SU-DHL-6 (cell line): ENCODE measurements at regions not wholly inside any gene's neighbourhood (a gene's known extent, or its start where the extent isn't known, plus 50 kb on each side); places are given as distances from the start of the nearest gene placed in this dataset.

Experiments
- H2AFZ ChIP-seq: fragments of 200-600 bp; sonication (generic); 2 replicates; pipeline ENCODE4 v1.6.1; 2014; ENCODE audit warnings: low read depth, mild to moderate bottlenecking, moderate library complexity, mixed read lengths, antibody characterized with exemption, low read length; ENCODE audit not compliant: severe bottlenecking
- H3F3A ChIP-seq: fragments of 200-600 bp; shearing (Covaris generic); 2 replicates; pipeline ENCODE4 v1.6.0; 2016; ENCODE audit warnings: antibody characterized with exemption, mild to moderate bottlenecking; ENCODE audit not compliant: insufficient read depth
- H3K27ac ChIP-seq: fragments of 200-600 bp; sonication (generic); 2 replicates; pipeline ENCODE4 v1.5.1; 2016; ENCODE audit warnings: low read depth, mild to moderate bottlenecking, low read length, moderate library complexity, mixed read lengths
- H3K27me3 ChIP-seq: fragments of 200-600 bp; sonication (generic), shearing (Covaris generic); 2 replicates; pipeline ENCODE4 v1.6.0; 2014; ENCODE audit warnings: mild to moderate bottlenecking, low read length
- H3K36me3 ChIP-seq: fragments of 200-600 bp; sonication (generic); 2 replicates; pipeline ENCODE4 v1.6.1; 2014; ENCODE audit warnings: mild to moderate bottlenecking, low read length, mixed read lengths
- H3K4me2 ChIP-seq: fragments of 300-600, 200-600 bp; shearing (Covaris generic), sonication (generic); 2 replicates; pipeline ENCODE4 v1.6.0; 2014; ENCODE audit warnings: low read length, low read depth, mild to moderate bottlenecking; ENCODE audit not compliant: poor library complexity, severe bottlenecking
- H3K4me3 ChIP-seq: fragments of 200-600 bp; sonication (generic); 2 replicates; pipeline ENCODE4 v1.5.1; 2014; ENCODE audit warnings: antibody characterized with exemption, low read length, mild to moderate bottlenecking, mixed read lengths; ENCODE audit not compliant: insufficient read depth, poor library complexity, severe bottlenecking
- H3K79me2 ChIP-seq: fragments of 200-600 bp; sonication (generic); 2 replicates; pipeline ENCODE4 v1.6.1; 2014; ENCODE audit warnings: mild to moderate bottlenecking, low read length, moderate library complexity; ENCODE audit not compliant: insufficient read depth
- H3K9ac ChIP-seq: fragments of 200-600 bp; sonication (generic); 2 replicates; pipeline ENCODE4 v1.7.0; 2014; ENCODE audit warnings: mild to moderate bottlenecking, low read length
- H3K9me2 ChIP-seq: fragments of 200-600 bp; sonication (generic); replicated peaks from 2 replicates; pipeline ENCODE4 v1.6.1; 2014; ENCODE audit warnings: low read length; ENCODE audit not compliant: insufficient read depth
- H3K9me3 ChIP-seq: fragments of 200-600 bp; sonication (generic); 2 replicates; pipeline ENCODE4 v1.6.1; 2014; ENCODE audit warnings: low read length, mixed read lengths; ENCODE audit not compliant: insufficient read depth
- H4K20me1 ChIP-seq: fragments of 200-600 bp; sonication (generic); 2 replicates; pipeline ENCODE4 v1.6.1; 2014; ENCODE audit warnings: low read depth, mild to moderate bottlenecking, antibody characterized with exemption, low read length, moderate library complexity, mixed read lengths
- CTCF ChIP-seq: fragments of 200-600 bp; sonication (generic); IDR thresholded peaks from one replicate; pipeline ENCODE4 v1.5.1; 2017; ENCODE audit warnings: antibody characterized with exemption, mild to moderate bottlenecking, low read length, moderate library complexity; ENCODE audit not compliant: insufficient read depth, poor library complexity, severe bottlenecking
- EZH2phosphoT487 ChIP-seq: fragments of 200-600 bp; sonication (generic), shearing (Covaris generic); conservative IDR thresholded peaks from 2 replicates; pipeline ENCODE4 v1.6.1; 2018; ENCODE audit warnings: mild to moderate bottlenecking, antibody characterized with exemption, low read length, moderate library complexity, mixed read lengths

- TF ChIP-seq EZH2phosphoT487 (no peak), CTCF (no peak)
- H3K9me3 ChIP-seq: no peaks in the 10 kb centered on the region
Observed at GRCh38 chr5:19035816-19036215, 952.2 kb downstream of the CDH18 start.

GRCh38 chr5:19042106-19042505 lies 945.9 kb downstream of the CDH18 start:
- H3K79me2 ChIP-seq: no peaks in the 10 kb centered on the region
- H3K9ac ChIP-seq: no peak overlapping the region
- no peaks in the 10 kb centered on the region for H3F3A ChIP-seq
- no peaks in the 10 kb centered on the region for H3K27me3 ChIP-seq
- TF ChIP-seq EZH2phosphoT487: no peak
- TF ChIP-seq CTCF: no peak
- H3K9me3 ChIP-seq: no peaks in the 10 kb centered on the region
- no peak overlapping the region for H3K4me3 ChIP-seq
- no peak overlapping the region for H3K4me2 ChIP-seq
- no peaks in the 10 kb centered on the region for H3K36me3 ChIP-seq
- H2AFZ ChIP-seq: peak overlapping the region; percentile 38
- H3K9me2 ChIP-seq: no peaks in the 10 kb centered on the region
- no peaks in the 10 kb centered on the region for H4K20me1 ChIP-seq
- no peak overlapping the region for H3K27ac ChIP-seq

More at GRCh38 chr5:19035816-19036215, 952.2 kb downstream of the CDH18 start:
- Histone ChIP-seq H3K27ac (no peak overlapping the region), H3K4me2 (no peak overlapping the region), H3K79me2 (no peaks in the 10 kb centered on the region), H3K9ac (no peak overlapping the region), H4K20me1 (no peaks in the 10 kb centered on the region), H3K9me2 (no peaks in the 10 kb centered on the region), H3K4me3 (no peak overlapping the region), H3K36me3 (no peaks in the 10 kb centered on the region), H3K27me3 (no peaks in the 10 kb centered on the region), H2AFZ (no peak overlapping the region), H3F3A (no peaks in the 10 kb centered on the region)

GRCh38 chr5:19044311-19044710 lies 943.7 kb downstream of the CDH18 start:
- Histone ChIP-seq H3K9ac (no peak overlapping the region), H3K79me2 (no peaks in the 10 kb centered on the region), H3K9me2 (no peaks in the 10 kb centered on the region), H3K27ac (no peak overlapping the region), H3K9me3 (no peaks in the 10 kb centered on the region), H3K4me2 (no peak overlapping the region), H3K27me3 (no peaks in the 10 kb centered on the region), H2AFZ (peak overlapping the region; percentile 71), H3K36me3 (no peaks in the 10 kb centered on the region), H3F3A (no peaks in the 10 kb centered on the region), H3K4me3 (no peak overlapping the region), H4K20me1 (no peaks in the 10 kb centered on the region)
- TF ChIP-seq CTCF (no peak), EZH2phosphoT487 (no peak)
